ENCODE measurements at regions not wholly inside any gene's neighbourhood (a gene's known extent, or its start where the extent isn't known, plus 50 kb on each side); places are given as distances from the start of the nearest gene placed in this dataset.

GRCh38 chr2:155100261-155100660, 401.8 kb downstream of the KCNJ3 start:
- POLR2A ChIA-PET: no interaction called here
- Histone ChIP-seq H3K4me1 (ENCODE audit: control insufficient read depth, insufficient read depth, low read length) (no peaks in the 10 kb centered on the region), H3K36me3 (ENCODE audit: control insufficient read depth in 2 of 2, insufficient read depth in 1 of 2, low read length in 2 of 2) (no peaks in the 10 kb centered on the region), H3K4me3 (ENCODE audit: low read depth, low read length) (no peak overlapping the region), H3K9me3 (ENCODE audit: control insufficient read depth, insufficient read depth, low read depth, low read length) (no peaks in the 10 kb centered on the region), H3K27ac (ENCODE audit: extremely low read depth, low read depth, low read length) (no peak overlapping the region)
- CTCF ChIA-PET: no interaction called here
- TF ChIP-seq ZNF366 (tag by site-specific recombination; conservative IDR thresholded peaks at IDR 0.05) (no peak), SP7 (tag by site-specific recombination; IDR thresholded peaks at IDR 0.05) (no peak), RBAK (tag by site-specific recombination; IDR thresholded peaks at IDR 0.05) (no peak)

GRCh38 chr2:155099784-155100183, 401.3 kb downstream of the KCNJ3 start:
- POLR2A ChIA-PET: no interaction called here
- CTCF ChIA-PET: no interaction called here
- H3K4me1 ChIP-seq (ENCODE audit: control insufficient read depth, insufficient read depth, low read length): no peaks in the 10 kb centered on the region
- no peak overlapping the region for H3K4me3 ChIP-seq (ENCODE audit: low read depth, low read length)
- H3K27ac ChIP-seq (ENCODE audit: extremely low read depth, low read depth, low read length): no peak overlapping the region
- H3K36me3 ChIP-seq (ENCODE audit: control insufficient read depth in 2 of 2, insufficient read depth in 1 of 2, low read length in 2 of 2): no peaks in the 10 kb centered on the region
- H3K9me3 ChIP-seq (ENCODE audit: control insufficient read depth, insufficient read depth, low read depth, low read length): no peaks in the 10 kb centered on the region
- TF ChIP-seq ZNF155 (tag by site-specific recombination; IDR thresholded peaks at IDR 0.05) (no peak), SCRT2 (tag by site-specific recombination; IDR thresholded peaks at IDR 0.05) (no peak)

GRCh38 chr2:155095613-155096012, 397.1 kb downstream of the KCNJ3 start:
- no peak overlapping the region for H3K4me3 ChIP-seq (ENCODE audit: low read depth, low read length)
- H3K9me3 ChIP-seq (ENCODE audit: control insufficient read depth, insufficient read depth, low read depth, low read length): no peaks in the 10 kb centered on the region
- CTCF ChIA-PET: no interaction called here
- H3K36me3 ChIP-seq (ENCODE audit: control insufficient read depth in 2 of 2, insufficient read depth in 1 of 2, low read length in 2 of 2): no peaks in the 10 kb centered on the region
- POLR2A ChIA-PET: no interaction called here
- H3K27ac ChIP-seq (ENCODE audit: extremely low read depth, low read depth, low read length): no peak overlapping the region
- TF ChIP-seq ZNF121 (tag by site-specific recombination; IDR thresholded peaks at IDR 0.05) (no peak), HOXD13 (CRISPR knock-in tag; IDR thresholded peaks at IDR 0.05; ENCODE audit: borderline replicate concordance) (no peak), ZNF529 (tag by site-specific recombination; IDR thresholded peaks at IDR 0.05; ENCODE audit: insufficient replicate concordance) (no peak), ZNF571 (tag by site-specific recombination; IDR thresholded peaks at IDR 0.05) (no peak), ZSCAN4 (tag by site-specific recombination; IDR thresholded peaks at IDR 0.05) (no peak), ZNF366 (tag by site-specific recombination; conservative IDR thresholded peaks at IDR 0.05) (no peak), KLF9 (tag by site-specific recombination; IDR thresholded peaks at IDR 0.05; ENCODE audit: low read depth) (no peak), ZNF626 (tag by site-specific recombination; IDR thresholded peaks at IDR 0.05) (no peak), ZNF146 (tag by site-specific recombination; IDR thresholded peaks at IDR 0.05) (no peak), SP2 (tag by site-specific recombination; IDR thresholded peaks at IDR 0.05) (no peak), ZNF629 (tag by site-specific recombination; IDR thresholded peaks at IDR 0.05) (no peak), ZNF221 (tag by site-specific recombination; IDR thresholded peaks at IDR 0.05; ENCODE audit: borderline replicate concordance) (no peak)
- H3K4me1 ChIP-seq (ENCODE audit: control insufficient read depth, insufficient read depth, low read length): no peaks in the 10 kb centered on the region

GRCh38 chr2:155080373-155080772, 381.9 kb downstream of the KCNJ3 start:
- Histone ChIP-seq H3K4me3 (ENCODE audit: low read depth, low read length) (no peak overlapping the region), H3K36me3 (ENCODE audit: control insufficient read depth in 2 of 2, insufficient read depth in 1 of 2, low read length in 2 of 2) (no peaks in the 10 kb centered on the region), H3K4me1 (ENCODE audit: control insufficient read depth, insufficient read depth, low read length) (no peaks in the 10 kb centered on the region), H3K27ac (ENCODE audit: extremely low read depth, low read depth, low read length) (no peak overlapping the region), H3K9me3 (ENCODE audit: control insufficient read depth, insufficient read depth, low read depth, low read length) (no peaks in the 10 kb centered on the region)
- no peak for TF ChIP-seq ZNF341 (tag by site-specific recombination; IDR thresholded peaks at IDR 0.05; ENCODE audit: low read depth)
- TF ChIP-seq ZNF529 (tag by site-specific recombination; IDR thresholded peaks at IDR 0.05; ENCODE audit: insufficient replicate concordance): no peak
- no peak for TF ChIP-seq ZNF76 (tag by site-specific recombination; IDR thresholded peaks at IDR 0.05; ENCODE audit: borderline replicate concordance, low read depth)
- no peak for TF ChIP-seq IKZF3 (tag by site-specific recombination; IDR thresholded peaks at IDR 0.05)
- TF ChIP-seq CTCF (tag by site-specific recombination; IDR thresholded peaks at IDR 0.05): no peak
- no peak for TF ChIP-seq ZNF324 (tag by site-specific recombination; IDR thresholded peaks at IDR 0.05)
- no peak for TF ChIP-seq ZNF274 (IDR thresholded peaks at IDR 0.05; ENCODE audit: low read length)
- no peak for TF ChIP-seq ZNF274 (tag by site-specific recombination; IDR thresholded peaks at IDR 0.05; ENCODE audit: borderline replicate concordance)
- no peak for TF ChIP-seq ZNF776 (tag by site-specific recombination; IDR thresholded peaks at IDR 0.05; ENCODE audit: borderline replicate concordance)
- no peak for TF ChIP-seq BCL11B (tag by site-specific recombination; IDR thresholded peaks at IDR 0.05; ENCODE audit: low read depth)
- TF ChIP-seq ZNF121 (tag by site-specific recombination; IDR thresholded peaks at IDR 0.05): no peak
- TF ChIP-seq ZFHX2 (tag by site-specific recombination; conservative IDR thresholded peaks at IDR 0.05): no peak
- TF ChIP-seq ZNF660 (tag by site-specific recombination; IDR thresholded peaks at IDR 0.05): no peak
- TF ChIP-seq ZNF48 (tag by site-specific recombination; IDR thresholded peaks at IDR 0.05): no peak
- POLR2A ChIA-PET: no interaction called here
- CTCF ChIA-PET: no interaction called here
